Kidney capillary endothelial cell (primary cell): ENCODE measurements at regions not wholly inside any gene's neighbourhood (a gene's known extent, or its start where the extent isn't known, plus 50 kb on each side); places are given as distances from the start of the nearest gene placed in this dataset.

Experiments
- DNase-seq: peaks from one replicate; pipeline ENCODE4 v3.0.0-alpha.2; 2018; ENCODE audit warnings: low spot score

DNA sequence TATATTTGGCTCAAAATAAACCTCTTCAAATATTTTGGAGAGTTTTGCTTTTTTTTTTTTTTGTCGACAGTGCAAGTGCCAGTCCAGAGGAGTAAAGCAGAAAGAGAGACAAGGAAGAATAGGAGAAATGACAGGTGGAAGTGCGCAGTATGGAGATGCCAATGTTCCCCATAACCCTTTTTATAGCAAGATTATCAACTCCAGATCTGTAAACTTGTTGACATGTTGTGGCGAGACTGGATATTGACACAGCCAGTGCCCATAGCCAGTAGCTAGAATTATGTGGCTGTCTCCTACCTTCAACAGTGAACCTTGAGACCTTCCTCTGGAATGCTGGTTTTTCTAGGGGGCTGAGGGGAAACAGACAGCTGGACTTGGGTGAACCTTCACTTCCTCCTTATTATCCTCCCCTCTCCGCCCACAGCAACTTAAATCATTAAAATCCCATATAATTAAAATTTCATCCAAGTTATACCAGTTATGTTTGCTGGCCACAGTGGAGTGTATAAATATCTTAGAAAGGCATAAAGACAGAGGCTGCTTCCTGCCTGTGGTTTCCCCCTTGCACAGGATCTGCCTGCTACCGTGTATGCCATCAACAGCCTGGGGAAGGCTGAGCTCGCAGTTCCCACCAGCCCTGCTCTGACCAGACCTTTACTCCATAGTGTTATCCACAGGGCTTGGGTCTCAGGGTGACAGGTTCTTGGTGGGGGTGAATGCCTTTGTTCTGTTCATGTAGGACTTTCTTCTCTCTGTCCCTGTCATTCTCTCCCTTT lies 112.3 kb upstream of the ANKH start:
- no peak for DNase-seq

DNA sequence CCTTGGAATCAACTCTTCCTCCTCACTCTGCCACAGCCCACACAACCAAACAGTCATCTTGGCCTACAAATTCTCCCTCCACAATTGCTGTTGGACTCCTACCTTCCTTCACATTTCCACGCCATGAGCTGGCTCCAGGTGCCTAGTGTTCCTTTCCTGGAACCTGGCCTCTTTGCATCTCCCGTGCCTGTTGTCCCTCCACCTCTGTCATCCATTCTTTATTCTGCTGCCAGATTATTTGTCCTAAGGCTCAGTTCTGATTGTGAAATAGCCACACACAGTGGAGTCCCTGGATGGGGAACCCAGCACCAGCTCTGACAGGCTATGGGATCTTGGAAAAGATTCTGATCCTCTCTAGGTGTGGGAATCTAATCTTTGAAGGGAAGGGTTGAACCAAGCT lies 109.1 kb upstream of the ANKH start:
- DNase-seq = no peak

DNA sequence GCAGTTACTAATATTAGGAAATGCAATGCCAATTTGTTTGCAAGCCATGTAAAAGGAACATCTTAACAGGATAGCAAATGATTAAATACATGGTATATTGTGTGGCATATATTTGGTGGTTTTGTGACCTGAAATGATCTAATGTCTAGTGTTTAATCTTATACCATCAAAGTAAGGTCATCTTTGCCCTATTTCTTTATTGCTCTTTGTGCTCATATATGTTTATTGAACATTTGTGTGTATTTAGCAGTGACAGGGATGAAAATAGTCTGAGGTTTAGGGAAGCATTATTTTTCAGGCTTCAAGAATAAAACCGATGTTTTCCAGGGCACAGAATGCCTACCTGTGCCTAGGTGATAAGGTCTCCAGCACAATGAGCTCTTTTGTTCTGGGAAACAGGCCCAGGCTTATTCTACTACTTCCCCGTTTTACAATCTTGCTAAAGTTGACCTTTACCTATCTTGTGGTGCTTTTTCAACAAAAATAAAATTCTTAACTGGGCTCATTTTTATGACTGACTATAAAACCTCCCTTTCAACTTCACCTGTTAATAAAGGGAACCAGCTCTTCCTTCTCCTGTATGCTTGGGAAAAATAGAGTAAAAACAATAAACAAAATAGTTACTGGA lies 105.6 kb upstream of the ANKH start:
- DNase-seq = no peak

DNA sequence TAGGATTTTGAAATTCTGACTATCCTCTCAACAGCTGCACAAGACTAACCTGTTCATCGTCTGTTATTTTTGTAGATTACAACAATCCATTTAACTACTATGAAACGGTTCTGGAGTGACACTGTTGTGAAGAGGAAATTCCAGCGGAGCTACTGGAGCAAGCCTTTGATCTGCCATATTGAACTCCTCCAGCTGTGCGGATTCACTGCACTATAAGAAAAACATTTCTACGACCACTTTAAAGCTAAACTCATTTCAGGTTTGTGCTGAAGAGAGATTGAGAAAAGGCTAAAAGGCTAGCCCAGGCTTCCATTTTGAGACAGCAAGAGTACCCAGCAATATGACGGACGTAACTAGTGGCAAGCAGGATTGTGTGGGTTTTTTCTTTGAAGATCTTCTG lies 104.9 kb upstream of the ANKH start:
- no peak for DNase-seq

DNA sequence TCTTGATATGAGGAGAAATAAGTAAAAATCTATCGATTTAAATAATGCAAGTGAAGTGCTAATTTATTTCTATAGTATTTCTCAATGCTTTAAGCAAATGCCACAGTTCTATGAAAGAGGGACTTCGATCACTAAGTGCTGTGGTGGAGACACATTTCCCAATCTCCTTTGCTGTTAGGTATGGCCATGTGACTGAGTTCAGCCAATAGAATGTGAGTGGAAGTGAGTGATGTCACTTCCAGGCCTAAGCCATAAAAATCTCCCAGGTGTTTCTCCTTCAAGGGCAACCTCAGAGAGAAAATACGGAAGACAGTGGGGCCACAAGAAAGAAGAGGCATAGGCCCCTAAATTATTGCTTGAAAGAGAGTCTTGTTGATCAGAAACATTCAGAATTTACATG lies 100.3 kb upstream of the ANKH start:
- no peak for DNase-seq

DNA sequence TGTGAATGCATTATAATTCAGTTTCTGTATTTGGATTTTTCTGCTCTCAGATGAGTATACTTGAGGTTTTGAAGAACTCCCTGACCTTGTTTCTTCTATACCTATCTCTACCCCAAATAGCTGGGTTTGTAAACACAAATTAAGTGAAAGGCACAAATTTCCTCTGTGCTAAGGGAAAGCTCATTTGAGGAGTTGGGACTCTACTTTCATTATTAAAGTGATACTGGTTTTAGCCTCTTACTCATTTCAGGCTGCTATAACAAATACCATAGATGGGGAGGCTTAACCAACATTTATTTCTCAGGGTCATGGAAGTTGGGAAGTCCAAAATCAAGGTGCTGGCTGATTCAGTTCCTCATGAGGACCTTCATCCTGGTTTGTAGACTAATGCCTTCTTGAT lies 97.2 kb upstream of the ANKH start:
- DNase-seq = no peak

DNA sequence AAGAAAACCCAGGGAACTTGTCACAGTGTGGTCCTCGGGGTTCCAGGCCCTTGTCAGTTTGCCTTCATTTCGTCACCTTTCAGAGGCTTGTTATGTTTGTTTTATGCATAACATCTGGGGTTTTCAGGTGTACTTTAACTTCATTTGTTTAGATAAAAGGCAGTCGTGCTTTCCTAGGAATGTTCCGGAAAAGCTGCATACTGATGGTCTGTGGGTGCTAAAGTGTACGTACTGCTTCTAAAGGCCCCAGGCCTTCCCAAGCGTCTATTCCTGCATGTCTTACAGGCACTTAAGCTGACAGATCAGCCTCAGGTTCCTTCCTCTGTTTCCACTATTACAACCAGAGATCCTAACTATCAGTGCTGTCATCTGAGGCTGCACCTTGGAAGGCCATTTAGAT lies 95.6 kb upstream of the ANKH start:
- no peak for DNase-seq

DNA sequence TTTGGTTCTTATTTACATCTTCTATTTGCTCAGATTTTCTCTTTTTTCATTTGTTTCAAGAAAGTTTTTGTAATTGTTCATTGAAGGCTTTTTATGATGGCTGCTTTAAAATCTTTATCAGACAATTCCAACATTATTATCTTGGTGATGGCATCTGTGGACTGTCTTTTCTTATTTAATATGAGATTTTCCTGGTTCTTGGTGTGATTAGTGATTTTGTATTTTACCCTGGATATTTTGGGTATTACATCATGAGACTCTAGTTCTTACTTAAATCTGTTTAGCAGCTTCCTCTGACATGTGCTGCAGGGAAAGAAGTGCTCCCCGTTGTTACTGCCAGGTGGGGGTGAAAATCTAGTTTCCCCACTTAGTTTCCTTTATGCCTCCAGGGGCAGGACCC lies 94.2 kb upstream of the ANKH start:
- DNase-seq = no peak

DNA sequence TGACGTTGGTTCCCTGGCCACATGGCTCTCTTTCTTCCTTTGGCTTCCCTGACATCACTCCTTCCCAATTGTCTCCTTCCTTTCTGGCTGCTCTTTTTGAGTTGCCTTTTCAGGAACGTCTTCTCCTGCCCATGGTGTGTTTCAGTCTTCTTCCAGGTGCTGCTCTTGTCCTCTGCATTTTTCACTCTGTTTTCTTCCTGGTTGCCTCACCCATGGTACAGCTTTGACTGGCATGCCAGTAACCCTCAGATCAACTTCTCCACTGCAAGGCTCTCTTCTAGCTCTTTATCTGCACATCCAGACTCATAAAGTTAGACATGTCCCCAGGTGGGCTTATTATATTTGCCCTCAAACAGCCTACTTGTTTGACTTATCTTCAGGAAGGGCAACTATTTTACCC lies 91.0 kb upstream of the ANKH start:
- DNase-seq = no peak

DNA sequence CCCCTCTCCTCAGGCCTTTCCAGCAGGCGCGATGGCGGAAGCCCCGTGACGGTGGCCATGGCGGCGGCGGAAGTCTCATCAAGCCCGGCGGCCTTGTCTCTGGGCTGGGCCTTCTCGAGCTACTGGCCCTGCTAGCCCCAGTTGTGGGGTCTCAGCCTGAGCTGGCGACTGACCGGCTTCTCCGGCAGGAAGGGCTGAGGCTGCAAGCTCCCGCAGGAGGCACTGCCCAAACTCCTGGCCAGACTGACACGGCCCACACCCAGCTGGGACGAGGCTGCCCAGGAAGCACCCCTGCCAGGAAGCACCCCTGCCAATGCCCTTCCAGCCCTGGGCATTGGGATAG lies 88.5 kb upstream of the ANKH start:
- DNase-seq = no peak

DNA sequence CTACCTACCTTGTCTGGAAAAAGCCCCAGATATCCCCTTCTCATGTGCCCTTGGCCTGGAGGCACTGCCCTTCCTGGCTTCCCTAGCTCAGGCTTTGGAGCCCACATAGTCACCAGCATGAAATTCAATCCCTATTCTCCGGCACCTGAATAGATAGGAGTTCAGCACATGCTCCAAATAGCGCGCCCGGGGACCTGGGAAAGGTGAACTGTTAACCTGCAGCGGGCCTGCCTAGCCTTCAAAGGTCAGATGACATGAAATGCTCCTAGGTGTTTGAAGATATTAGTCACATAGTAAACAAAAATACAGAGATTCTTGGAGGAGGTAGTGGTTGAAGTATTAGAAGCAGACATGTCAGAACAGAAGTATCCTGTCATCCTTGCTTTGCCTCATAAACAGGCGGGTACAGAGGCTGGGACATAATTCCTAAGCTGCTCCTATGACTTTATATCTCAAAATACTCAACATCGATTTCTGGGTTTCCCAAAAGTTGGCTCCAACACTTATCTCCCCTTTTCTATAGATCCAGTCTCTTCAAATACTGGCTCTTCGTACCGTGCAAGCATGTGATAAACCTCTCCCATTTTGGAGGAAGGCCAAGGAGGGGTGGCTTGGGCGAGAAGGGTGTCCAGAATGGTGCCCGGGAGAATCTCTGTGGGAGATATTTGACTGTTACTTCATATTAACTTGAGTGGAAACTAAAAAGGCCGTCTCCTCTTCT lies 88.0 kb upstream of the ANKH start:
- no peak for DNase-seq

DNA sequence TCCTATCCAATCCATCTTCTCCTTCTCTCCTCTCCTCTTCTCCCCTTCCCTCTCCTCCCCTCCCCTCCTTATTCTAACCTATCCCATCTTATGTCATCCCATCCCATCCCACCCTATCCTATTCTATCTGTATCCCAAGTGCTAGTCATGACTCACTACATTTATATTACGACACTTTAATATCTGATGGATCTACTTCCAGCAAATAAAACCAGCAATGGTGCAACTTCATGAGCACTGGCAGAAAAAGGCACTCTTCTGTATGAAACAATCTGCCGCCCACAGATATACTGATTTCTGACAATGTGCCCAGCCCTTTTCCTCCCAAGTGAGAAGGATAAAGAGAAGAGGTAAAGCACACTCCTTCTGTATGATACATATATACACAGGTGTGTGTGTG lies 86.6 kb upstream of the ANKH start:
- DNase-seq = no peak

DNA sequence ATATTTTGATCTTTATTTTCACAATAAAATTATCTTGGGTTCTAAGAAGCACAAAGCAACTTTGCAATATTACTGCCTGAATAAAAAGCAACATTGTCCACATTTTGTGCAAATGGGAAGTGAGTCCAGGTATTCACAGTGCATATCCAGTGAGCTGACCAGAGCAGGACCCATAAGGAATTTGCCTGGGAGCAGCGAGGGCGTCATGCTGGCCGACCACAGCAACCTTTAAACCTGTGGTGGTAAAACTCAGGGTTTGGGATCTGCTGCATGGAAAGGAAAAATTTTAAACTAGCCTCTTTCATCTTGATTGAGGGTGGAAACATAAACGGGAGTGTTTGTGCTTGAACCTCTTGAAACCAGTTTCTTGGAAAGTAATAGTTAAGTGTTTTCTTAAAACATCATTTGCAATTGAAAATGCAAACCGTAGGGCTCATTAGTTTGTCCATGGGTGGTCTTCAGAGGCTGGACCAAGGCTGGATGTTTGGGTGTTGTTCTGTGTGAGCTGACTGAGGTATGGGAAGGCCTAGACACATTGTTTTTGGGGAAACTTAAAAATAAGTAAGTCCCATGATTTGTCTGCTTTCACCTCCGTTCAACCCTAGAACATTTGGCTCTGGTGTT lies 85.0 kb upstream of the ANKH start:
- no peak for DNase-seq

DNA sequence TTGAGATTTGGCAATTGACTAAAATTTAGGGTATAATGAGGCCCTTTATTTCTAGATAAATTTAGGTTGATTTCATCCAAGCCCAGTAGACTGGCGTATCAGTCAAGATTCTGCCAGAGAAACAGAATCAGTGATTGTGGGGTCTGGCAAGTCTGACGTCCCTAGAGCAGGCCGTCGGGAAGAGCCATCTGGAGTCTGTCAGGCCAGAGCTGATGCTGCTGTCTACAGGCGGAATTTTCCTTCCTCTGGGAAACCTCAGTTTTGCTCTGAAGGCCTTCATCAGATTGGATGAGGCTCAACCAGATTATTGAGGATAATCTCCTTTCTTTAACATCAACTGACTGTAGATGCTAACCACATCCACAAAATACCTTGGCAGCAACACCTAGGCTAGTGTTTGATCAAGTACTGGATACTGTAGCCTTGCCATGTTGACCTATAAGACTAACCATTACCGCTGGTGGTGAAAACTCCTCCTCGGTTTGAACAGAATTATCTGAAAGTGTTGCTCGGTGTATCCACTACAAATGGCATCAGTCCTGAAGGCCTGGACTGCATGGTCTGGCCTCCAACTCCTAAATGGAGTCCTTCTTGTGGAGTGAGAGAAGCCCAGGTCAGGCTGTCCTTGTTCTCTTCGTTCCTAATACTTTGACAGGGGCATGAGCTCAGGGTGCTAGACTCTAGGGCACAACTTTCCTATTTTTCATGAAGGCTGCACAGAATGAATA lies 83.2 kb upstream of the ANKH start:
- no peak for DNase-seq

DNA sequence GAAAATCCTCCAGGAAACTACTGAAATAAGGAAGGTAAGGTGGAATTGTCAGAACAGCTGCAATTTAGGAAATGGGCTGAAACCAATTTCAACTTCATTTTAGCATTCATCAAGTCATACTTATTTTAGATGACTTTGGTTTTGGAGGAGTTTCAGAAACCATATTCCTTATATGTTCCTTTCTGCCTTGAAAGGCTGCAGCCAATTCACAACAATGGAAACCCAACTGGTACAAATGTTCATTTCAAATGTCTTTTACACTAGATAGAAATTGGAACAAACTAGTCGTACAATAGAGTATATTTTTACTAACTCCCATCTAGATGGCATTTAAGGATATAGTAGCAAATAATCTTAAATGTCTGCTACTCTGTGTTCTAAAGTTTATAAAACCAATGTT lies 82.6 kb upstream of the ANKH start:
- DNase-seq = no peak

DNA sequence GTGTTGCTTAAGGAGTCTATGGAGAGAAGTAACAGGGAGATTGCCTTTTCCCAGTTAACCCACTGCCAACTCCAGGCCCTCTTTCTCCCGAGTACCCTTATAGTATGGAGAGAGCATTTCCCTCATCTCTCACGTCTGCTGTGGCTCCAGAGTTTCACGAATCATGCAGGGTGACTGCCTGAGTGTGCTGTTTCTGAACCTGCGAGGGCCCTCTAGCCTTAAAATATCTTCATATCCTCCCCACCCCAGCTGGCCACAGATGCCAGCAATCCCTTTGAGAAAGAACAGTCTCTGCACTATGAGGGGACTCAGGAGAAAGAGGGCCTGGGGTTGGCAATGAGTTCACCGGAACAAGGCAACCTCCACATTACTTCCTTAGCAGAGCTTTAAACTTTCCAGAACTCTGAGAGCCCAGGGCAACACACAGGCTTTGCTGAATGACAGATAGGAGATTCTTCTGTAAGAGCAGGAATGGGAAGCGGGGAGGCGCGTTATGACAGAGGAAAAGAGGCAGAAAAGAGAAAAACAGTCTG lies 81.6 kb upstream of the ANKH start:
- DNase-seq = no peak

DNA sequence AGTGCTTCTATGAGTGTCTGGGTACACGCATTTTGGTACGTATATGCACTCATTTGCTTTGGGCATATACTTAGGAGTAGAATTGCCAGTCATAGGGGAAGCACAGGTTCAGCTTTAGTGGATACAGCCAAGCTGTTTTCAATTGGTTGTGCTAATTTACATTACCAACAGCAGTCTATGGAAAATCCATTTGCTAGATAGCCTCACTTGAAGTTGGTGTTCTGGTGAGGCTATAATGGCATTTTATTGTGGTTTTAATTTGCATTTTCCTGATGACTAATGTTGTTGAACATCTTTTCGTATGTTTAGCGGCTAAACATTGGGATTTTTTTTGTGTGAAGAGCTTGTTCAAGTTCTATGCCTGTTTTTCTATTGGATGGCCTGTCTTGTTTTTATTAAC lies 76.8 kb upstream of the ANKH start:
- no peak for DNase-seq

DNA sequence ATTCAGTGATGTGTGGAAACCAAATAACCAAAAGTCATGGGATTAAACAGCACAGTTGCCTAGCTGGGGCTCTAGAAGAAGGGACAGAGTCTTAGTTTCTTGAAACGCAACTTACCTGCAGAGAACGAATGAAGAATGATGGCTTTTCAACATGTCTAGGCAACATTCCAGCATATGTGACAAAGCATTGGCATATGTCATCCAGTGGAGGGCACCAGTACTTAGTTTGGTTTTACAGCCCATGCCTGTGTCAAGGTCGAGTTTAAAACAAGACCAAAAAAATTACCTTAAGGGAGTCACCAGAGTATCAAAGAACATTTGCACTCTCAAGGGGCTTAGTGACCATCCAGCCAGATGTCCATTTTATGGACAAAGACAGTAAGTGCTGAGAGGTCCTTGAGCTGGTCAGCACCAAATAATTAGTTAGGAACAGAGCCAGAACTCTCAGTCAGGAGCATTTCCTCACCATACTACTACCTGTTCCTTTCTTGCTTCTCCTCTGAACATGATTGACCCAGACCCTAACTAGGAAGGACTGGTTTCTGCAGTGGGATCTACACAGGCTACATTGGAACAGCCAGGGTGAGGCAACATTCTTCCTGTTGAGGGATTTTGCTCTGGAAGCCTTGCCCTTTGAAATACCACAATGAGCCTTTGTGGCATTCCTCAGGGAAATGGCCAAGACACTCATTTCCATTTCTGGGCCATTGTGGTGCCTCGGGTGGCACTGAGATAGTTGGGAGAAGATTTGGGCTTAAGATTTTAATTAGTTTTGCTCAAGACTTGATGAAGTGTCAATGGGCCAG lies 75.4 kb upstream of the ANKH start:
- no peak for DNase-seq

DNA sequence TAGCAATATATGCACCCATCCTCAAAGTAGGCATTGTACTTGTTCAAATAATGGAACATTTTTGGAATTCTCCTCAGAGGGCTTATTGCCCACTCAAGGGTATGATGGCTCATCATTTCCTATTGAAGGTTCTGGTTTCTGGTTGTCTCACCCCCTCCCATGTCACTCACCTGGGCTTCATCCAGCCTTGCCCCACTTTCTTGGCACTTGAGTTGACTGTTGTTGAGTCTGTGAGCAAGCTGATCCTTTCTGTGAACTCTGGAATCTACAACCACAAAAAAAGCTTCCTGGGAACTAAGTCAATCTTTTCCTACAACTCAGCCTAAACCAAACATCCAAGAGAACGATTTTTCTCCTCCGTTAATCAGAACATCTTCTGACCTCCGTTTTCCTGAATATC lies 73.9 kb upstream of the ANKH start:
- DNase-seq = no peak

DNA sequence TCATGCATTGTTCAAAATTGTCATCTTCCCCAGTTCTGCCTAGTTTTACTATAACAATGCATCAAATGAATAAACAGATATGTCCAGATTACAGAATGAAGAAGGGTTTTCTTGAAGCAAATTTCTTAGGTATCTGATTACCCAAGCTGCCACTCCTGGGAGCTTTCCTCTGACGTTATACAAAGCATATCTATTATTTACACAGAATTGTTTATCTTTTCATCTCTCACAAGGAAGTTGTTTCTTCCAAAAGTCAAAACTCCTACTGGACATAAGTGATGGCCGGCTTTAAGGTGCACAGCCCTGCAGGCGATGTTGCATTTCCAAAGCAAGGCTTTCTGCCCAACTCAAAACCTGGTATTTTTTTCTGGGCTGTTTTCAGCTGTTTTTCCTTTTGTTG lies 73.4 kb upstream of the ANKH start:
- DNase-seq = no peak

DNA sequence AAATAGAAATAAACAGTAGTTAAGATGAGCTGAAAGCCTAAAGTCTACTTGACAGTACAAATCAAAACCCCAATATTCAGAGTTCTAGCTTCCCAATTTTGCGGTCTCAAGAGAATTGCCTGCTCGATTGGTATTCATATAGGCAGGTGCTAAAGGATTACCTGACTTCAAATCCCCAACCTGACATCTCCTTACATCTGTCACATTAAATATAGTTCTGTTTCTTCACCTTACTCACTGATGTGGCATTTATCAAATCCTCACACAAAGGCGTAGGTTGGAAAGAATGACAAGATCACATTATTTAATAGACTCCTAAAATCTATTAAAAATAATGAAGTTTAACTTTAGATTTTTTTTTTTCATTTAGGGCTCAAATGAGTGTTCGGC lies 72.8 kb upstream of the ANKH start:
- no peak for DNase-seq
